HepG2 (cell line): ENCODE measurements at regions not wholly inside any gene's neighbourhood (a gene's known extent, or its start where the extent isn't known, plus 50 kb on each side); places are given as distances from the start of the nearest gene placed in this dataset.

ENCODE experiments used
- ATAC-seq: fragments of 200-7000 bp; cut with Tn5 transposase; 3 replicates; pipeline ENCODE4 v1.9.1; 2020; ENCODE audit warnings: mild to moderate bottlenecking, moderate library complexity
- BruUV-seq: library from RNA; stranded (reverse); fragments of 400-500 nt; replicated peaks from 2 replicates; lab custom pipeline; 2021; lab: Mats Ljungman, UMichigan
- CTCF ChIA-PET: fragments of 300-600 bp; formaldehyde crosslinking; extraction: SDS; loops from one replicate; lab custom pipeline; 2021; ENCODE audit warnings: low total read pairs, inconsistent platforms, low intra/inter-chr PET ratio; lab: Yijun Ruan, JAX
- POLR2A ChIA-PET: fragments of 350-600 bp; sonication (Branson Sonifier 250); formaldehyde crosslinking; loops from one replicate; lab custom pipeline; 2020; ENCODE audit warnings: antibody characterized with exemption, inconsistent platforms; lab: Yijun Ruan, JAX
- DNase-seq: peaks from one replicate; pipeline ENCODE4 v3.0.0-alpha.2; 2015; ENCODE audit warnings: low spot score
- FAIRE-seq: peaks from 3 replicates; lab custom pipeline; 2011; peaks lifted over from hg19 to GRCh38; lab: Jason Lieb, UNC
- H2AFZ ChIP-seq: one replicate; pipeline ENCODE4 v1.6.1; 2011; ENCODE audit warnings: low read length, inconsistent platforms
- H3K27ac ChIP-seq: fragments of 300-600 bp; 3 replicates; pipeline ENCODE4 v1.8.0; 2011; ENCODE audit warnings: mixed run types, mild to moderate bottlenecking, mixed read lengths, low read length, inconsistent platforms; ENCODE audit not compliant: insufficient read depth; ENCODE audit errors: extremely low read length
- H3K27me3 ChIP-seq, 2 experiments: fragments of 200-600 bp in 1 of 2; 2 replicates in 1 of 2; 3 replicates in 1 of 2; pipeline versions ENCODE4 v1.6.0 to v1.8.0; 2011; ENCODE audit warnings: low read length in 2 of 2, mild to moderate bottlenecking in 2 of 2, moderate library complexity in 2 of 2, inconsistent platforms in 1 of 2; ENCODE audit not compliant: insufficient read depth in 2 of 2, control insufficient read depth in 1 of 2
- H3K36me3 ChIP-seq, 2 experiments: fragments of 200-600 bp in 1 of 2; replicated peaks in 1 of 2; 2 replicates in 1 of 2; 3 replicates in 1 of 2; pipeline versions ENCODE4 v1.5.1 to v1.8.0; 2011; ENCODE audit warnings: low read length in 2 of 2, inconsistent platforms in 1 of 2; ENCODE audit not compliant: insufficient read depth in 2 of 2, control insufficient read depth in 1 of 2
- H3K4me1 ChIP-seq: 2 replicates; pipeline ENCODE4 v1.5.1; 2012; ENCODE audit warnings: low read length, inconsistent platforms; ENCODE audit not compliant: insufficient read depth
- H3K4me2 ChIP-seq: 2 replicates; pipeline ENCODE4 v1.6.0; 2011; ENCODE audit warnings: low read depth, low read length, inconsistent platforms
- H3K4me3 ChIP-seq, 3 experiments: fragments of 200-600 bp in 1 of 3; sonication (generic), shearing (Covaris generic) in 1 of 3; replicated peaks in 1 of 3; 2 replicates each; pipeline ENCODE4 v1.5.1; 2011 to 2016; ENCODE audit warnings: low read length in 3 of 3, inconsistent platforms in 2 of 3, low read depth in 2 of 3, mild to moderate bottlenecking in 2 of 3, control low read depth in 1 of 3, mixed read lengths in 1 of 3; ENCODE audit not compliant: insufficient read depth in 1 of 3
- H3K79me2 ChIP-seq: one replicate; pipeline ENCODE4 v1.6.1; 2011; ENCODE audit warnings: low read length, inconsistent platforms; ENCODE audit not compliant: insufficient read depth
- H3K9ac ChIP-seq: 2 replicates; pipeline ENCODE4 v1.6.0; 2011; ENCODE audit warnings: mild to moderate bottlenecking, low read depth, low read length, inconsistent platforms; ENCODE audit not compliant: insufficient read depth
- H3K9me3 ChIP-seq: 2 replicates; pipeline ENCODE4 v1.5.1; 2012; ENCODE audit warnings: mild to moderate bottlenecking, low read length
- H4K20me1 ChIP-seq: 2 replicates; pipeline ENCODE4 v1.6.0; 2011; ENCODE audit warnings: inconsistent platforms, mild to moderate bottlenecking, low read length, moderate library complexity; ENCODE audit not compliant: insufficient read depth
- BCLAF1 ChIP-seq: fragments of 450-650 bp; IDR thresholded peaks from 2 replicates; pipeline ENCODE4 v1.6.1; 2017; ENCODE audit warnings: mild to moderate bottlenecking
- ELF1 ChIP-seq: sonication (generic); formaldehyde crosslinking; IDR thresholded peaks from 2 replicates; pipeline ENCODE4 v1.4.0; 2020; ENCODE audit warnings: missing genetic modification reagents
- FOSL2 ChIP-seq: sonication (generic); formaldehyde crosslinking; IDR thresholded peaks from 2 replicates; pipeline ENCODE4 v1.4.0; 2020; ENCODE audit warnings: missing genetic modification reagents
- IRF9 ChIP-seq: sonication (generic); formaldehyde crosslinking; IDR thresholded peaks from 2 replicates; pipeline ENCODE4 v1.8.0; 2022; ENCODE audit warnings: missing genetic modification reagents, mild to moderate bottlenecking, borderline replicate concordance
- MAFF ChIP-seq: IDR thresholded peaks from 2 replicates; pipeline ENCODE4 v1.6.1; 2011; ENCODE audit warnings: low read depth, low read length, improper control_type of control experiment
- RNF219 ChIP-seq: sonication (generic); formaldehyde crosslinking; IDR thresholded peaks from 2 replicates; pipeline ENCODE4 v1.5.0; 2020; ENCODE audit warnings: mild to moderate bottlenecking, missing genetic modification reagents
- SP2 ChIP-seq: sonication (generic); formaldehyde crosslinking; IDR thresholded peaks from 2 replicates; pipeline ENCODE4 v1.5.1; 2020; ENCODE audit warnings: mild to moderate bottlenecking, missing genetic modification reagents
- SP5 ChIP-seq: IDR thresholded peaks from 2 replicates; pipeline ENCODE4 v1.6.1; 2016; ENCODE audit warnings: low read depth, borderline replicate concordance
- SSRP1 ChIP-seq: IDR thresholded peaks from 2 replicates; pipeline ENCODE4 v1.6.1; 2016; ENCODE audit warnings: control low read depth
- UBTF ChIP-seq: sonication (generic); formaldehyde crosslinking; IDR thresholded peaks from 2 replicates; pipeline ENCODE4 v1.4.0; 2020; ENCODE audit warnings: mild to moderate bottlenecking, missing genetic modification reagents
- ZKSCAN5 ChIP-seq: sonication (generic); formaldehyde crosslinking; IDR thresholded peaks from 2 replicates; pipeline ENCODE4 v1.5.1; 2020; ENCODE audit warnings: mild to moderate bottlenecking, missing genetic modification reagents
- ZNF121 ChIP-seq: sonication (generic); formaldehyde crosslinking; IDR thresholded peaks from 2 replicates; pipeline ENCODE4 v1.5.0; 2020; ENCODE audit warnings: mild to moderate bottlenecking, missing genetic modification reagents
- ZNF558 ChIP-seq: sonication (generic); formaldehyde crosslinking; IDR thresholded peaks from 2 replicates; pipeline ENCODE4 v1.9.0; 2022; ENCODE audit warnings: mild to moderate bottlenecking, missing genetic modification reagents, borderline replicate concordance
- ZNF761 ChIP-seq: sonication (generic); formaldehyde crosslinking; conservative IDR thresholded peaks from 2 replicates; pipeline ENCODE4 v1.4.0; 2020; ENCODE audit warnings: mild to moderate bottlenecking, missing genetic modification reagents
- WGBS: methylation state at CpG from one replicate; pipeline ENCODE4 v1.1.6; 2017; ENCODE audit warnings: low lambda C conversion rate; 5-methylcytosine and 5-hydroxymethylcytosine counted together
- in situ Hi-C: cut with HindIII; loops from 2 replicates; pipeline ENCODE4 v1.10.0; 2017; ENCODE audit warnings: low pct_unique_long_range_greater_than_20kb; ENCODE audit not compliant: extremely low pct_ligation_motif_present
- intact Hi-C: fragments of 100-400 bp; cut with micrococcal nuclease; formaldehyde crosslinking; loops from one replicate; pipeline ENCODE4 v1.10.0; 2022; ENCODE audit not compliant: unreplicated experiment

- FAIRE-seq, result peak; percentile 36
- ATAC-seq, result peak; percentile 91
- no peak for TF ChIP-seq BCLAF1
- no peak for TF ChIP-seq ZKSCAN5 (CRISPR knock-in tag)
- TF ChIP-seq FOSL2, result peak; percentile 97
- TF ChIP-seq SP5 (CRISPR knock-in tag), result no peak
- TF ChIP-seq UBTF (CRISPR knock-in tag), result no peak
- peak; percentile 65; the same call in 1 of the 2 replicates for TF ChIP-seq SSRP1 (CRISPR knock-in tag)
- TF ChIP-seq MAFF, result no peak
- no peak; the same call in 1 of the 2 replicates for TF ChIP-seq ELF1 (CRISPR knock-in tag)
- no peak for TF ChIP-seq ZNF121 (CRISPR knock-in tag)
- no peak for TF ChIP-seq ZNF761
- TF ChIP-seq IRF9 (CRISPR knock-in tag), result no peak
- TF ChIP-seq RNF219 (CRISPR knock-in tag), result 0 out of 2 replicates have a peak, but pooled peaks have one; percentile 26
- no peak for TF ChIP-seq ZNF558 (CRISPR knock-in tag)
- no peak for TF ChIP-seq SP2 (CRISPR knock-in tag)
Observed at GRCh38 chr9:91060520-91061343, 259.1 kb downstream of the SYK start.

More at GRCh38 chr9:91060520-91061343, 259.1 kb downstream of the SYK start:
- Histone ChIP-seq H3K36me3 (no peaks in the 10 kb centered on the region), H3K4me3 (peak overlapping the region in 1 of 3 experiments; percentile 25; a peak in 1 of 6 replicates), H3K9ac (peak overlapping the region; percentile 64), H4K20me1 (no peaks in the 10 kb centered on the region), H2AFZ (peak overlapping the region; percentile 51), H3K79me2 (no peaks in the 10 kb centered on the region), H3K27ac (peak overlapping the region; percentile 87), H3K27me3 (no peaks in the 10 kb centered on the region), H3K9me3 (no peaks in the 10 kb centered on the region), H3K4me2 (peak overlapping the region; percentile 70), H3K4me1 (peaks cover 51% of the 10 kb centered on the region)
- DNase-seq, result peak; percentile 94
- ChIA-PET CTCF (no interaction called here), POLR2A (interaction anchor here (1.0 to 4.5 kb wide), 8 partner anchors 10 to 136 kb away, joined by 3 to 54 read pairs (median 7); no protein-coding TSS in a partner anchor)
- in situ Hi-C loops (no loop called here), intact Hi-C loops (loop anchor here (1.0 to 10.0 kb wide), 2 partner anchors 11 to 134 kb away; no protein-coding TSS in a partner anchor)
- 1% methylated on average over 8 of the region's 8 CpGs for WGBS
- BruUV-seq, result TSS peak; percentile 90
